ENCODE measurements at regions not wholly inside any gene's neighbourhood (a gene's known extent, or its start where the extent isn't known, plus 50 kb on each side); places are given as distances from the start of the nearest gene placed in this dataset.

GRCh38 chr2:240277807-240278522, 137.5 kb upstream of the OTOS start:
- TF ChIP-seq CTCF (IDR thresholded peaks at IDR 0.05; ENCODE audit: insufficient read depth, low read depth, low read length): no peak
- no peak for TF ChIP-seq EZH2 (IDR thresholded peaks at IDR 0.05; ENCODE audit: insufficient read depth, low read length)

Data from astrocyte (in vitro differentiated cells and primary cell).